ENCODE measurements at regions not wholly inside any gene's neighbourhood (a gene's known extent, or its start where the extent isn't known, plus 50 kb on each side); places are given as distances from the start of the nearest gene placed in this dataset.

- Histone ChIP-seq H3K9me3 (no peaks in the 10 kb centered on the region), H3K36me3 (no peaks in the 10 kb centered on the region), H3K27me3 (no peaks in the 10 kb centered on the region), H3K4me1 (ENCODE audit: control insufficient read depth in 1 of 2, insufficient read depth in 1 of 2, low read depth in 1 of 2, low read length in 1 of 2) (no peaks in the 10 kb centered on the region), H3K4me3 (ENCODE audit: low read depth in 1 of 2, low read length in 1 of 2) (no peak overlapping the region), H3K27ac (no peak overlapping the region)
- TF ChIP-seq CTCF (IDR thresholded peaks at IDR 0.05), result no peak
These were observed 548.2 kb downstream of the PTPRU start for GRCh38 chr1:29784276-29785136.

- H3K9me3 ChIP-seq, result no peaks in the 10 kb centered on the region
- TF ChIP-seq CTCF (IDR thresholded peaks at IDR 0.05), result no peak
- no peaks in the 10 kb centered on the region for H3K27me3 ChIP-seq
- no peaks in the 10 kb centered on the region for H3K36me3 ChIP-seq
- no peak overlapping the region for H3K27ac ChIP-seq
- H3K4me3 ChIP-seq (ENCODE audit: low read depth in 1 of 2, low read length in 1 of 2), result no peak overlapping the region
- H3K4me1 ChIP-seq (ENCODE audit: control insufficient read depth in 1 of 2, insufficient read depth in 1 of 2, low read depth in 1 of 2, low read length in 1 of 2), result no peaks in the 10 kb centered on the region
These were observed 547.4 kb downstream of the PTPRU start for GRCh38 chr1:29783508-29784275.

- Histone ChIP-seq H3K4me1 (ENCODE audit: control insufficient read depth in 1 of 2, insufficient read depth in 1 of 2, low read depth in 1 of 2, low read length in 1 of 2) (no peaks in the 10 kb centered on the region), H3K27me3 (no peaks in the 10 kb centered on the region), H3K36me3 (no peaks in the 10 kb centered on the region), H3K4me3 (ENCODE audit: low read depth in 1 of 2, low read length in 1 of 2) (no peak overlapping the region), H3K27ac (no peak overlapping the region), H3K9me3 (no peaks in the 10 kb centered on the region)
- no peak for TF ChIP-seq CTCF (IDR thresholded peaks at IDR 0.05)
These were observed 546.7 kb downstream of the PTPRU start for GRCh38 chr1:29782846-29783507.

GRCh38 chr1:29779146-29779545 is 542.8 kb downstream of the PTPRU start:
- Histone ChIP-seq H3K27me3 (no peaks in the 10 kb centered on the region), H3K4me1 (ENCODE audit: control insufficient read depth in 1 of 2, insufficient read depth in 1 of 2, low read depth in 1 of 2, low read length in 1 of 2) (no peaks in the 10 kb centered on the region), H3K27ac (no peak overlapping the region), H3K36me3 (no peaks in the 10 kb centered on the region), H3K9me3 (no peaks in the 10 kb centered on the region), H3K4me3 (ENCODE audit: low read depth in 1 of 2, low read length in 1 of 2) (no peak overlapping the region)
- TF ChIP-seq CTCF (IDR thresholded peaks at IDR 0.05), result no peak

GRCh38 chr1:29777522-29777921 is 541.2 kb downstream of the PTPRU start:
- Histone ChIP-seq H3K4me3 (ENCODE audit: low read depth in 1 of 2, low read length in 1 of 2) (no peak overlapping the region), H3K4me1 (ENCODE audit: control insufficient read depth in 1 of 2, insufficient read depth in 1 of 2, low read depth in 1 of 2, low read length in 1 of 2) (no peaks in the 10 kb centered on the region), H3K9me3 (no peaks in the 10 kb centered on the region), H3K27me3 (no peaks in the 10 kb centered on the region), H3K36me3 (no peaks in the 10 kb centered on the region), H3K27ac (no peak overlapping the region)
- no peak for TF ChIP-seq CTCF (IDR thresholded peaks at IDR 0.05)
